AG10803 (cell line): ENCODE measurements at regions not wholly inside any gene's neighbourhood (a gene's known extent, or its start where the extent isn't known, plus 50 kb on each side); places are given as distances from the start of the nearest gene placed in this dataset.

ENCODE experiments used
- DNase-seq: peaks from one replicate; pipeline ENCODE4 v3.0.0; 2010; ENCODE audit warnings: low read depth
- H3K4me3 ChIP-seq: 2 replicates; pipeline ENCODE4 v1.5.1; 2011; ENCODE audit warnings: mild to moderate bottlenecking, low read length, control low read depth
- CTCF ChIP-seq: conservative IDR thresholded peaks from 2 replicates; pipeline ENCODE4 v1.5.1; 2011; ENCODE audit warnings: mild to moderate bottlenecking, low read length, control low read depth, inconsistent platforms

- DNase-seq, result no peak
- no peak overlapping the region for H3K4me3 ChIP-seq
- no peak for TF ChIP-seq CTCF
These were observed 165.3 kb upstream of the CDH2 start for GRCh38 chr18:28342231-28342630.

- no peak for TF ChIP-seq CTCF
- DNase-seq, result no peak
- H3K4me3 ChIP-seq, result no peak overlapping the region
These were observed 161.4 kb upstream of the CDH2 start for GRCh38 chr18:28338316-28338715.

GRCh38 chr18:28334516-28334915, 157.6 kb upstream of the CDH2 start:
- TF ChIP-seq CTCF, result no peak
- DNase-seq, result no peak
- no peak overlapping the region for H3K4me3 ChIP-seq

DNA sequence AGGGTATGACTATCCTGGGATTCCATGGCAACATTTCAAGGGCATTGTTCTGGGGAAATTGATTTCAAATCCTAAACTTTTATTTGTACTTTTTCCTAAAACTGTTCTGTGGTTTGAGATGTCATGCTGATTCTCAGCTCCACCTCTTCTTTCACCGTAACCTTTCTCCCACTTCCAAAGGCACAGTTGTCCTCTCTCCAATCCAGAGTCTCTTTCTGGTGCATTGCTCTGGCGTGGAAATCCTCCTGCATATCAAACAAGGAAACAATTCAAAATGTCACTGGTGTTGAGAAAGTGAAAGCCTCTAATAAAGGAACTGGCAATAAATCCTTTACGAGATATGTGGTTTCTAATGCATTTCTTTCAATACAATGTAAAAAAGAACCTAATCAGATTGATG, 155.1 kb upstream of the CDH2 start:
- no peak for DNase-seq
- no peak overlapping the region for H3K4me3 ChIP-seq
- no peak for TF ChIP-seq CTCF

GRCh38 chr18:28331551-28331950, 154.6 kb upstream of the CDH2 start:
- TF ChIP-seq CTCF, result no peak
- DNase-seq, result no peak
- no peak overlapping the region for H3K4me3 ChIP-seq

- no peak overlapping the region for H3K4me3 ChIP-seq
- no peak for TF ChIP-seq CTCF
- DNase-seq, result no peak
These were observed 136.7 kb upstream of the CDH2 start for GRCh38 chr18:28313602-28314001.

DNA sequence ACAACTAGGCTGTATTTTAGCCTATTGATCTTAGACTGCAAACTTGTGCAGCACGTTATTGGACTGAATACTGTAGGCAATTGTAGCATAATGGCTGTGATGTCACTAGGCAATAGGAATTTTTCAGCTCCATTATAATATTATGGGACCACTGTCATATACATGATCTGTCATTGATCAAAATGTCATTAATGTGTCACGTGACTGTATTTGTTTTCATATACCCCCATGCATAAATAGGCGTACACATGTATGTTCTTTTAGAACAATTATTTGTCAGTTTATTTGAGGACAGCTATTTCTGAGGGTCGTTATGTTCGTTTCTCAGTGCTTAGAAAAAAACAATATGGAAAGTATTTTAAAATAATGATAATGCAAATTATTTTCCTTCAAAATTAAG, 111.9 kb upstream of the CDH2 start:
- no peak for TF ChIP-seq CTCF
- no peak for DNase-seq

More for the DNA sequence above, 111.9 kb upstream of the CDH2 start:
- no peak overlapping the region for H3K4me3 ChIP-seq
